K562 (cell line): ENCODE measurements at regions not wholly inside any gene's neighbourhood (a gene's known extent, or its start where the extent isn't known, plus 50 kb on each side); places are given as distances from the start of the nearest gene placed in this dataset.

Experiments
- ARID1B ChIP-seq: fragments of 450-650 bp; IDR thresholded peaks from 2 replicates; pipeline ENCODE4 v1.6.1; 2016; ENCODE audit warnings: antibody characterized with exemption, mild to moderate bottlenecking, inconsistent platforms
- EZH2 ChIP-seq: IDR thresholded peaks from 2 replicates; pipeline ENCODE4 v1.6.1; 2012; ENCODE audit warnings: low read depth, mild to moderate bottlenecking, inconsistent platforms, low read length, borderline replicate concordance
- HSF4 ChIP-seq: fragments of 250-450 bp; sonication (Bioruptor Pico); IDR thresholded peaks from 2 replicates; pipeline ENCODE4 v2.1.2; 2022; ENCODE audit warnings: mild to moderate bottlenecking, moderate library complexity, borderline replicate concordance
- MAFK ChIP-seq: IDR thresholded peaks from 2 replicates; pipeline ENCODE4 v1.6.1; 2011; ENCODE audit warnings: low read length, improper control_type of control experiment
- RNF2 ChIP-seq: sonication (generic); IDR thresholded peaks from 2 replicates; pipeline ENCODE4 v1.6.1; 2016
- SMAD1 ChIP-seq: fragments of 150-350 bp; IDR thresholded peaks from 2 replicates; pipeline ENCODE4 v1.6.1; 2014; ENCODE audit warnings: low read length, low read depth; ENCODE audit not compliant: partially characterized antibody
- SP1 ChIP-seq: sonication (generic); formaldehyde crosslinking; IDR thresholded peaks from 2 replicates; pipeline ENCODE4 v1.8.1; 2022; ENCODE audit warnings: mild to moderate bottlenecking, missing genetic modification reagents
- ZNF239 ChIP-seq: fragments of 250-450 bp; sonication (Bioruptor Pico); IDR thresholded peaks from 2 replicates; pipeline ENCODE4 v1.4.0; 2020; ENCODE audit warnings: mild to moderate bottlenecking
- ZNF263 ChIP-seq: sonication (generic); formaldehyde crosslinking; IDR thresholded peaks from 2 replicates; pipeline ENCODE4 v1.8.0; 2022; ENCODE audit warnings: mild to moderate bottlenecking, missing genetic modification reagents, borderline replicate concordance
- ZZZ3 ChIP-seq: fragments of 450-650 bp; IDR thresholded peaks from 2 replicates; pipeline ENCODE4 v1.6.1; 2016; ENCODE audit warnings: antibody characterized with exemption, mild to moderate bottlenecking, moderate library complexity
- TF ChIP-seq, protein P1 (sequence below), 3 experiments: IDR thresholded peaks in 2 of 3; conservative IDR thresholded peaks in 1 of 3; 2 replicates each; pipeline ENCODE4 v1.5.1; 2011 to 2012; ENCODE audit warnings: low read length in 3 of 3, mild to moderate bottlenecking in 3 of 3, control low read depth in 2 of 3, improper control_type of control experiment in 1 of 3, inconsistent platforms in 1 of 3, low read depth in 1 of 3, mixed read lengths in 1 of 3, moderate library complexity in 1 of 3; ENCODE audit not compliant: insufficient read depth in 2 of 3

DNA sequence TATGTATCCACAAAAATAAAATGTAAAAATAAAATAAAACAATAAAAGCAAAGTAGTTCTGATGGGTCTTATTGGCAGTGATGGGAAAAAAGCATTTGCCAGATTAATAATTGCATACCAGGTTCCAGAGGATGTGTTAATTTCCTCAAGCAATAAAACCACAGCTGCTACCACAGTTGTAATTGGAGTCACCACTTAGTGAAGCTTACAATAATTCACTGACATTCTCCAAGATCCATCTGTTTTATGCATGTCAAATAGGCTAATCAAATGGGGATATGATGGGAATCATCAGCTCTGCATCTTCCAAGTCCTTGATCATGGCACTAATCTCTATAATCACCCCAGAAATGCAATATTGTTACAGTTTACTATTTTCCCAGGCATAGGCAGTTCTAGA, 123.5 kb upstream of the EMCN start:
- TF ChIP-seq, protein P1, sequence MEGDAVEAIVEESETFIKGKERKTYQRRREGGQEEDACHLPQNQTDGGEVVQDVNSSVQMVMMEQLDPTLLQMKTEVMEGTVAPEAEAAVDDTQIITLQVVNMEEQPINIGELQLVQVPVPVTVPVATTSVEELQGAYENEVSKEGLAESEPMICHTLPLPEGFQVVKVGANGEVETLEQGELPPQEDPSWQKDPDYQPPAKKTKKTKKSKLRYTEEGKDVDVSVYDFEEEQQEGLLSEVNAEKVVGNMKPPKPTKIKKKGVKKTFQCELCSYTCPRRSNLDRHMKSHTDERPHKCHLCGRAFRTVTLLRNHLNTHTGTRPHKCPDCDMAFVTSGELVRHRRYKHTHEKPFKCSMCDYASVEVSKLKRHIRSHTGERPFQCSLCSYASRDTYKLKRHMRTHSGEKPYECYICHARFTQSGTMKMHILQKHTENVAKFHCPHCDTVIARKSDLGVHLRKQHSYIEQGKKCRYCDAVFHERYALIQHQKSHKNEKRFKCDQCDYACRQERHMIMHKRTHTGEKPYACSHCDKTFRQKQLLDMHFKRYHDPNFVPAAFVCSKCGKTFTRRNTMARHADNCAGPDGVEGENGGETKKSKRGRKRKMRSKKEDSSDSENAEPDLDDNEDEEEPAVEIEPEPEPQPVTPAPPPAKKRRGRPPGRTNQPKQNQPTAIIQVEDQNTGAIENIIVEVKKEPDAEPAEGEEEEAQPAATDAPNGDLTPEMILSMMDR (IDR thresholded peaks at IDR 0.05 in 2 of 3, conservative IDR thresholded peaks at IDR 0.05 in 1 of 3; ENCODE audit: insufficient read depth in 2 of 3, low read depth in 1 of 3, low read length in 3 of 3), result no peak
- TF ChIP-seq SMAD1 (no peak), MAFK (no peak), HSF4 (CRISPR knock-in tag) (no peak), ZNF263 (no peak), RNF2 (no peak), EZH2 (no peak), SP1 (CRISPR knock-in tag) (no peak), ZZZ3 (no peak), ZNF239 (CRISPR knock-in tag) (no peak), ARID1B (no peak)
